CD4-positive, alpha-beta T cell treated with Interferon gamma for 1 hour (primary cell): ENCODE measurements at regions not wholly inside any gene's neighbourhood (a gene's known extent, or its start where the extent isn't known, plus 50 kb on each side); places are given as distances from the start of the nearest gene placed in this dataset.

Experiments
- DNase-seq: peaks from one replicate; pipeline ENCODE4 v3.0.0-alpha.2; 2020

DNA sequence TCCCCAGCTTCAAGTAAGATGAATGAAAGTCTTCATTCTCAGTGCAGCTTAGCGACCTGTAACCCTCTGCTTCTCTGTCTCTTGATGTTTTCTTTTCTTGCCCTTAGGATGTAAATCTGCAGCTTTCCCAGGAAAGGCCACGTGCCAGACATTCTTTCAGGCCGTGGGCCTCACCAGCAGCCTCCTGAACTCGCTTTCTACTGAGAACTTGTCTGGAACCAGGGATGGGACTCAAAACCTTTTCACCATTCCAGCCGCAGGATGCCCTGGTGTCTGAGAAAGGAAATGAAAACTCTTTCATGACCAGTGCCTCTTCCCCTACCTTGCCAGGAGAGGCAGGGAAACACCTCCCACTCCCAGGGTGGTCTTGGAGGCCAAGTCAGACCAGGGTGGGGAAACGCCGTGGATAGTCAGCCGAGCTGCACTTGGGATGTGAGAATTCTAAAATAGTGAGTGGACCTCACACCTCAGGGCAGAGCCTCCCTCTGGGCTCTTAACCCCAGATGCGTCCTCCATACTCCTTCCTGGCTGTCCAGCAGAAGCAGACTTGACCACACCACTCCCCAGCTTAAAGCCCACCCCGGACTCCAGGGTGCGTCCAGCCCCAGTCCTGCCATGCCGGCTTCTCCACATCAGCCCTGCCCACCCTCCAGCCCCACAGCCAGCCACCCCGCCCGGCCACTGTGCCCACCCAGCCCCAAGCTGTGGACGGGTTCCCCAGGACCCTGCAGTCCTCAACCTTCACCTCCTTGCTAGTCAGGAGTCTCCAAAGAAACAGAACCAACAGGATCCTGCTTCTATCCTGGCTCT is 115.5 kb downstream of the TWIST2 start:
- DNase-seq, result no peak

DNA sequence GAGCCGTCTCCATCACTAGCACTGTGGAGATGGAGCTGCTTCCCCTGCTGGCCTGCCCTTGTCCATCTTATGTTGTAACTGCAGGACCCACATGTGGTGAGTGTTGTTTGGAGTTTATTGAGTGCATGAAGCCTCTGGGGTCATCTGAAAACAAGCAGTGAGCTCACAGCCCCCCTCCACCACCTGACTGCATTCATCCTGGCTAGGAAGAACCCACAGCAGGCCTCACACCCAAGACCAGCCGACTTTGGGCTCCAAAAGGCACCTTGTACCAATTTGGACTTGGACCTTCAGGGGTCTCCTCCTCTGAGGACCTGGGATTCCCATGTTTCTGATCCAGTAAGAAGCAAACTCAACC is 116.1 kb downstream of the TWIST2 start:
- no peak for DNase-seq

DNA sequence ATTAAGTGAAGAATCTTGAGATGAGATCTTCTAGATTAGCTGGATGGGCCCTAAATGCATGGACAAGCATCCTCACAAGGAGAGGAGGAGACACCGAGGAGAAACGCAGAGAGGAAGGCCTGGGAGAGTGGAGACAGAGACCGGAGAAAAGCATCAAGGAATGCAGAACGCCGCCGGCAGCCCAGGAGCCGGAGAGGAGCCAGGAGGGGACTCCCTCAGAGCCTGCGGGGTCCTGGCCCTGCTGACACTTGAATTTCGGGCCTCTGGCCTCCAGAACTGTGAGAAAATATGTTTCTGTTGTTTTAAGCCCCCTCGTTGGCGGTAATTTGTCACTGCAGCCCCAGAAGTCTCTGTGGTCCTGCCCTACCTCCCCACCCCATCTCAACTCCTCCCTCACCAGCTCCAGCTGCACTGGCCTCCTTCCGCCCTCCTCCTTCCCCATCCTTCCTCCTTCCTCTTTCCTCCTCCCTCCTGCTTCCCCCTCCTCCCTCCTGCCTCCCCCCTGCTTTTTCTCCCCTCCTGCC is 116.7 kb downstream of the TWIST2 start:
- DNase-seq, result no peak

DNA sequence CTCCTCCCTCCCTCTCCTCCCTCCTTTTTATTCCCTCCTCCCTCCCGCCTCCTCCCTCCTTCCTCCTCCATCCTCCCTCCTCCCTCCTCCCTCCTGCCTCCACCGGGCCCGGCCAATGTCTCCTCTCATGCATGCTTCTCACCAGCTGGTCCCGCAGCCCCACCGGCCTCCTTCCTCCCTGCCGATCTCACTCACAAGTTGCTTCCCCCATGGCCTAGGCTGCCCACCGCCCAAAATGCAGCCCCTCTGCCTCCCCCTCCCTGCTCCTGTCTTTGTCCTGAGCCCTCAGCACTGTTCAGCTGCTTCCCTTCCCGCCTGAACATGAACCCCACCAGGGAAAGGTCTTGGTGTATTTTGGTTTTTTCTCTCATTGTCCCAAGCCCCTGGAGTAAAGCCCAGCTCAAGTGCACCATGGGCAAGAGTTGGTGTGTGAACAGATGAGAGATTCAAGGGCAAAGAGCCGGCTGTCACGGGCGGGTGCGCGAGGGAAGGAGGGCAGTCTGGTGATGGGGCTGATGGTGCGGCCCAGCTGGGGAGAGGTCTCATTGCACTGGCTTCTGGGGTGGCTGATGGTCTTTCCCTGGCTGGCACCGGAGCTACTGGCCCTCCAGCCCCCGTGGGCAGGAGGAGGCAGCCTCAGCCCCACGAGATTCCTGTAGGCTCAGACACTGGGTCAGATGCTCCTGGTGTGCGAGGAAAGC is 117.6 kb downstream of the TWIST2 start:
- no peak for DNase-seq

DNA sequence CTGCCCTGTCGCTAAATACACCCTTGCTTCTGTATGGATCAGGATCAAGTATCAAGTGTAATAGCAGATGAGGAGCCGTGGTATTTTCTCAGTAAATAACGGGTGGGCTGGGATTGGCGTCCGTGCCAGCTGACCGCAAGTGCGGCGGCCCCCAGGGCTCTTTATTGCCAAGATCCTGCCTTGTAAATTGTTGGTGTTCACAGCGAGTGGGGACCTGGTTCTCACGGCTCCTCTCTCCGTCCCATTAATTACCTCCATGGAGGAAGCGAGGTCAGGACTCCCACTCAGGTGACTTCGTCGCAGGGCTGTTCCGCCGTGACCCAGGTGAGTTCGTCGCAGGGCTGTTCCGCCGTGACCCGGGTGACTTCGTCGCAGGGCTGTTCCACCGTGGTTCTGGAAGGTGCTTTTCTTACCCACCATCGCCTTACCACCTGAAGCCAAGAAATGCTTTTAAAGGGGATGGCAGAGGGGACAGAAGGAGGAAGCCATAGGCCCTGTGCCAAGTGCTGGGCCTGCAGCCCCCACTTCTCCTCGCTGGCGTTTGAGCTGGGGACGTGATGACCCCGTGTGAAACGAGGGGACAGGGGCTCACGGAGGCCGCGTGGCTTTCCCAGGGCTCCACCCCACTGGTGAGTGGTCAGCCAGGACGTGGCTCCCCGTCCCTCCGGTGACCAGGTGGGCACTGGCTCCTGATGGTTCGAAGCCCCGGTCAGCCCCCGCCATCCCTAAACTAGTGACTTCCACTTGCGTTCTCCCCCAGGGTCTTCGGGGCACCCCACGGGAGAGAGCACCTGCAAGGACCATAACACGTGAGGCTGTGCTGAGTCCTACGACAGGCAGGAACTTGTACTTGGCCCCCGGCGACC is 118.4 kb downstream of the TWIST2 start:
- no peak for DNase-seq

DNA sequence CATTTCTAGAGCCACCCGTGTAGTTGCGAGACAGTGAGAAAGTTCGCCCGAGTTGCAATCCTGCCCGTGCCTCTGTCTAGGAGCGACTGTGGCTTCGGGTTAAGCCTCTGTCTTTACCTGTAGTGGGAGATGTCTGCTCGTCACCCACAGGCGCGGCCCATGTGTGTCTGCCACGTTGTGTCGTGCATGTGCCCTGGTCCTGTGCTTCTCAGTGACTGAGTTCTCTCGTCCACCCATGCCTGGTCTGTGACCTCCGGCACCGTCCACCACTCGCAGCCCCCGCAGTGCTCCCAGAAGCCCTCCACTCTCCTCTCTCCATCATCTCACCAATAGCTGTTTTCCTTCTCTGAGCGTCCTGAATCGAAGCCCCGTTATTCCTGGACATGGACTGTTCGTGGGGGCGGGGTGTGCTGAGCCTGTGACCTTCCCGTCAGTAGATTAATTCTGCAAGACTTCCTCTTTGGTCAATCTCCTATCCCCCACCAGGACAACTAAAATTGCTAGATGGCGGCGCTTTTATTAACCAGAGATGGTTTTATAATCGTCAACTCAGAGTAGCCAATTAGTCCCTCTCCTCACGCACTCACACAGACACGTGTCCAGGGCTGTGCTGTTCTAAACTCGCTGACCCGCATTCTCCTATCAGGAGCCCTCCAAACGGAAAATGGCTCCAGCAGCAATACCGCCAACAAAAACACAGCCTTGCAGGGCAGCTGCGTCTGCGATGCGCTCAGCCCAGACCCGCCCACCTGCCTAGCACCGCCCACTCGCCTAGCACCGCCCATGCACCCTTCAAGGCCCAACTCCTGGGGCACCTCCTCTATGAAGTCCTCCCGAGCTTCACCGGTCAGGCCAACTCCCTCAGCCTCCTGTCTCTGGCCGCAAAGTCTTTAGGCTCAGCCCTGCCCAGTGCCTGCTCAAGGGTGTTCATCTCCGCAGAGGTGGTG is 119.4 kb downstream of the TWIST2 start:
- DNase-seq, result no peak

DNA sequence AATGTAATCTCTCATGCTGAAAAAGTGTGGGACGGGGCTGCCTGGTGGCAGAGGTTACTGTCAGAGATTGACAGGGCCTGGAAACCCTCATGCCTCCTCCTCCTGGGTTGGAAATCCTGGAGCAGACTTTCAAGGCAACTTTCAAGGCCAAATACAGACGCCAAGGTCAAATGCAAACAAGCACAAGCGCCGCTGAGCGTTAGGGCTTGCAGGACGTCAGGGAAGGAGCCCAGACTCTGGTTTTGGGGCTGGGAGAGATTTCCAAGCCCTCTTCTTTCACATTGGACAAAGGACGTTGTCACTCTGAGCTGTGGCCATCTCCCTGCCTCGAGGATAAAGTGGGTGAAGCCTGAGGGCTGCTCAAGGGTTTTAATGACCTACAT is 120.1 kb downstream of the TWIST2 start:
- DNase-seq, result no peak

DNA sequence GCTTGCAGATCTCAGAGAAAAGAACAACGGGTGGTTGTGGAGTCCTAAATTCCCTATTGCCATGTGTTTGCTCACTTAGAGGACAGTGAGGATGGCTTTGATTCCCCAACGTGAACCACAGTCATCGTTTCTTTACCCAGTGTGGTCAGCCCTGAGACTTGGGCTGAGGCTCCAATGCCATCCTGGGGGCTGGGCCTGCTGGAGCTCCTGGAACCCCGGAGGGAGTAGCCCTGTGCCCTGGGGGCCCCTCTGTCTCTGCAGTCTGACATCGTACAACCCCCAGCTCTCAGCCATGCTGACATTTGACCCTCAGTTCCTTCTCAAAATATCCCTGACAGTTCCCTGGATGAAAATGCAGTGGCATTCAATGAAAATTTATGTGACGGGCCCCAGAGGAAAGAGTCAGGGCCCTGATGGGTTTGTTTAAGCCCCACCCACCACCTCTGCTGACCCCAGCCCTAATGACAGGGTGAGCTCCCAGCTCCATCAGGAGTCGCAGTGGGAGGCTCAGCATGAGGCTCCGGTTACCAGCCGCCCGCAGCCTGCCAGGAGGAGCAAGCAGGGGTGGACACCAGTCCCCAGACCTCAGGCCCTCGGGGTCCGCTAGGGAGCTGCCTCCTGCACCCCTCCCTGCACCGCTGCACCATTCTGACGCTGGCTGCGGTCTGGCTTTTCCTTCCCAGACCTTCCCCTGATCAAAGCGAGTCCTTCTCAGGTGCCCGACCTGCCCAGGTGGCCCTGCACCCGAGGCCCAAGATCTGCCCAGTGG is 120.9 kb downstream of the TWIST2 start:
- DNase-seq, result no peak

DNA sequence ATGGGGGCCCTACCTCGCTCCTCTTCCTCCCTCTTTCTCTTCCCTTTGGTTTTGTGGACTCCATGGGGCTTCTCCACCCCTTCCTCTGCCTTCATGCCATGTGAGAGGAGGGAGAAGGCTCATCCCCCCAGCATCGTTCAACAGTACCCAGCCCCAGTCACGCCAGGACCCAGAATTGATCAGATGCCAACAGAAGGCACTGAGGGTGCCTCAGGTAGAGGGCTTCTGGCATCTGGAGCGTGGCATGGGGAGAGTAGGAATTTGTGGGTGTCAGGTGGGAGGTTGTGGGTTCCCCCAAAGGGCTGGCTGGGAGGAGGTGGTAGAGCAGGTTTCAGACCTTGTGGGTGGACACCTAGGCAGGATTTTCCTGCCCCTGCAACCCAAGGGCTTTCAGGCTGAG is 122.0 kb downstream of the TWIST2 start:
- DNase-seq, result no peak

DNA sequence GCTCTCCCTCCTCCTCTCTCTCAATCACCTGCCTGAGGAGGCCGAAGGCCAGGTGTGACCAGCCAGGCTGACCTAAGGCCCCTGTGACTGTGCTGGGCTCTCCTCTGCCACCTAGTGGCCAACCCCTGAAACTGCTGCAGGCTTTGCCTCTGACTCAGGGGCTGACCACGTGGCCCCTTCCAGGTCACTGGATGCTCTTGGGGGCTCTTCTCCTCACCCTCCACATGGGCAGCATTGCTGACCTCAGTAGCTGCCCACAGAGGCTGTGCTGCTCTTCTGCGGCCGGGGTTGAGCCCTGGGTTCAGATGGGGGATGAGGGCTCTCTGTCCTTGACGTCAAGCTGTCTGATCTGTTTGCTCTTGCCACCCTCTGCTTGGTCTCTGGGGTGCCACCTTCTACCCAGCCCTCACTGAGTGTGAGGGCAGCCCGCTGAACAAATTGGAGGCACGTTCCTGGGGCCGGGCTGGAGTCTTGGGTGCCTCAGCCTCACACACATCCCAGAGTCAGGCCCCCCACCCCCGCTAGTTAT is 122.7 kb downstream of the TWIST2 start:
- peak; percentile 26 for DNase-seq

DNA sequence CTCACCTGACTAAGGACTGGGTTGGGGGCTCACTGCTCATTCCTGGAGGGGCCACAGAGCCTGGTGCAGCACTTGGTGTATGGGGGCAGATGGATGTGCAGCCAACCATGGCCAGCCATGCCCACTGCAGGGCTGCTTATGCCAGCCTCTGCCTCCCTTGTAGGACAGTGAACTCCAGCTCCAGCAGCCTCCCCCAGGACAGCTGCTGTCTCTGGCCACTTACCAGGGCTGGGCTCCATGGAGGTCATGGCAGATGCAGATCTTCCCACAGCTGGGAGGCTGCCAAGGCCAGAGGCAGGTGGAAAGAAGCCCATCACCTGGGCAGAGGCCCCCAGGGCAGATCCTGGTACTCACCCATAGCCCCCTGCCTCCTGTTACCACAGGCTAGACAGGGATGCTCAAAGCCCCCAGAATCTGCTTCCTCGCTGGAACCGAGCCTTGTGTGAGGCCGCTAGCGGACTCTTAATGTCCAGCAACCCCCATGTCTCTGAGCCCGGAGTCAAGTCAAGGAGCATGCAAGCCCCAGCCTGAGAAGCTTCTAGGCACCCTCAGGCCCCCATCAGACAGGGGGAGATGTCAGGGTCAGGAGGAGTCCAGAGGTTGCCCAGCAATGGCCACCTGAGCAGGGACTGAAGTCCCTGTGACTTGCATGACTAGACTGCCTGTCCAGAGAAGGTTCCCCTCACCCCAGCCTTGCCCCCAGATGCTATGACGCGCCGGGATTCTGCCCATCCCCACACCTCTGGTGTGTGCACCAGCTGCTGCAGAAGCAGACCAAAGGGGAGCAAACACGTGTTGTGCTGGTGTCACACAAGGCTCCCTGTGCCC is 123.6 kb downstream of the TWIST2 start:
- no peak for DNase-seq

DNA sequence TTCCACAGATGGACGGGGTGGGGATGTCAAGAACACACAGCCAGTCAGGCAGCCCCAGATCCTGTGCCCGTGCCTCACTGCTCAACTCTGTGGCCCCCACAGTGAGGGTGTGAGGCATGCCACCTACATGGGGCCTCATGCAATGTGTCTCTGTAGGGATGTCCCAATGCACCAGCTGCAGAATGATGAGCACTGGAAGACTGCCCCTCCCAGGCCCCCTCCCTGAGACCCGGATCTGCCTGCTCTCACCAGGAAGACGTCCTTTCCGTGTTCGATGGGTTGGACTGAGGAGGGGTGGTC is 124.2 kb downstream of the TWIST2 start:
- no peak for DNase-seq

DNA sequence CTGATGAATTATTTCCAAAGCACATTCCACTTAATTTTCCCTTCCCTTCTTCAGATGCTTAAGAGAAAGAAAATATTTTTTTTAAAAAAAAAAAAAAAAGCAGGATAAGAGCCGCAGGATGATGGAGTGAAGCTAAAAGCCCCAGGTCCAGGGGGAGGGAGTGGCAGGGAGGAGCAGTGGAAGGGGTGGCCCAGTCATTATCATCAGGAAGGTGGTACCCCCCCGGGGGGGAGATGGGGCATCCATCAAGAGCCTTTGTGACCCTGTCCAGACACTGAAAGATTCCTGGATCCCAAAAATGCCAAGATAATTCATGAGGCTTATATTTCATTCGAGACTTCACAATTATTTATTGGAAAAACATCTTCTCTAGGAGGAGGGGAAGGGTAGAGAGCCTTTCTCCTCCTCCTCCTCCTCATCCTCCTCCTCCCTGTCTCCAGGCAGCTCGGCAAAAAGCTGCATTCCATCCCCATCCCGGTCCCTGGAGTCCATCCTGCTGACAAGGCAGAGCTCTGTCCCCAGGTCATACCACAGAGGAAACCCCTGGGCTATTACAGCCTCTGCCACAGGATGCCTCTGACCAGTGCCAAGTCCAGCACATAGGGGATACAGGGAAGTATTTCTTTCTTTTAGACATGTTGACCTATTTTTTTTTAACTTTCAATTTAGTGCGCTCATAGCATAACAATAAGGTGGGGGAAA is 125.3 kb downstream of the TWIST2 start:
- DNase-seq, result no peak

DNA sequence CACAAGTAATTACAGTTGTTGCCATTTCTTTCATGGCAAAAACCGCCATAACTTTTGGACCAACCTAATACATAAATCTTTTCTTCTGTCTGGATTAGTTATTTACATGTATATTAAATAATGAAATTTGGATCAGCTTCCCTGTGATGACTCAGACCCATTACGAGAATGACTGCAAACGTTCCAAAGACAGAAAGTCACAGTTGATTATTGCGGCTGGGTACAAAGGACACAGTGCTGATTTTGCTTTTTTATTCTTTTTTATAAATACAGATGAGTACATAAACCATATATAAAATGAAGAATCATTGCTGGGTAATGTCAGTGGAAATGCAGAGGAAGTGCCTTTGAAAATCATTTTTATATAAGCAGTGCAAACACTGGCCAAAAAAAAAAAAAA is 126.2 kb downstream of the TWIST2 start:
- no peak for DNase-seq

DNA sequence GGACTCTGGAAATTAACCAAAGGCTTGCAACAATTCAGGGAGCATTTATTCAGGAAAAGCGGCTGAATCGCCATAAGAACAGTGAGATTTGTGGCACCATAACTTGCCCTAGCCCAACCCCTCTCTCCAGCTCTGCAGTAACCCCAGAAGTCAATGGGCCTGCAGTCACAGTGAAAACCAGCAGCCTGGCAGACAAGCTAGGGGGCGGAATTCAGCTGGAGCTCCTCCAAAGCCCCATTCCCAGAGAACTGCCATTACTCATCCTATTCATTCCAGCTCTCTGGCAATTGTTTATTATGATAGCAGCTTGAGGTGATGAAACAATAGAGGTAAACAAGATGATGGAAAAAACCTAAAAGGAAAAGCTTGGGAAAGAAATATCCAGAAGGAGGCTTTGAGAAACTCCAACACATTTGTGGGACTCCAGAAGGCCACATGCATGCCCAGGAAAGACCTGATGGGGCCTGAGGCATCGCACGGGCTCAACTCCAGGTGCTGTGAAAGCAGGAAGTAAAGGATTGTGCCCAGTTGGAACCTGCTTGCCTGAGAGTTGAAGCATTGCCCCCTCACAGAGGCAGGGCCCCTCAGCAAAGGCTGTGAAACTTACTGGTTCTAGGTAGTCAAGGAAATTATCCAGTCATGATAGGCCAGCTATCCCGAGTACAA is 126.7 kb downstream of the TWIST2 start:
- no peak for DNase-seq

DNA sequence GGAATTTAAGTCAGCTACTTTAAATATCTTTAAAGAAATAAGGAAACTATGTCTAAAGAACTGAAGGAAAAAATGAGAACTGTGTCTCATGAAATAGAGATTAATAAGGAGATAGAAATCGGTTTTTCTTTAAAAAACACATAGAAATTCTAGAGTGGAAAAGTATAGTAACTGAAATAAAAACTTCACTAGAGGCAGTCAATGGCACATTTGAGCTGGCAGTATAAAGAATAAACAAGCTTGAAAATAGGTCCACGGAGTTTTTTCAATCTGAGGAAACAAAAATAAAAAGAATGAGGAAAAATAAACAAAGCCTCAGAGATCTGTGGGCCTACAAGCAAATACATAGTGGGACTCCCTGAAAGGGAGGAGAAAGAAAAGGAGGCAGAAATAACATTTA is 127.5 kb downstream of the TWIST2 start:
- no peak for DNase-seq

DNA sequence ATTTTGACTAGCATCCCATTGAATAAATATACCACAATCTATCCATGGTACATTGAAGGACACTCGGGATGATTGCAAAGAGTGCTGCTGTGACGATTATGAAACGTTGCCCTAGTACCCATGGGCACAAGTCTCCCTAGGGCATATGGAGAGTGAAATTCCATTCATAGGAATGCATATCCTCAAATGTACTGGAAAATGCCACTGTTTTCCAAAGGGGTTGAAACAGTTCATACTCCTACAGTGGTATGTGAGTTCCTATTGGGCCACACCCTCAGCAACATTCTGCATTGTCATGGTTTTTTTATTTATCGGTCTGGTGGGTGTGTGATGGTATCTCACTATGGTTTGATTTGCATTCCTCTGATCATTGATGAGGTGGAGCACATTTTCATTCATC is 130.6 kb downstream of the TWIST2 start:
- DNase-seq, result no peak

DNA sequence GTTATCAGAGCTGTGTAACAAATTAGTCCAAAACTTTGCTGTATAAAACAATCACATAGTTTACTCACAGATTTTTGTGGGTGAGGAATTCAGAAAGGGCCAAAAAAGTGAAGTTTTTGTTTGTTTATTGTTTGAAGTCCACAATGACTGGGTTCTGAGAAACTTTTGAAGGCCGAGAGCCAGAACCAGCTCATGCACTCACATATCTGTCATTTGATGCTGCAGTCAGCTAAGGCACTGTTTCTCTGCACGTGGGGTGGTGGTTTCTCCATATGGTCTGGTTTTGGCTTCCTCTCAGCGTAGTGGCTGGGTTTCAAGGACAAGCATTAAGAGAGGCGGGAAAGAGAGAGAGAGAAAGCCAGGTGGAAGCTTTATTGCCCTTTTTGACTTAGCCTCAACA is 131.8 kb downstream of the TWIST2 start:
- no peak for DNase-seq

DNA sequence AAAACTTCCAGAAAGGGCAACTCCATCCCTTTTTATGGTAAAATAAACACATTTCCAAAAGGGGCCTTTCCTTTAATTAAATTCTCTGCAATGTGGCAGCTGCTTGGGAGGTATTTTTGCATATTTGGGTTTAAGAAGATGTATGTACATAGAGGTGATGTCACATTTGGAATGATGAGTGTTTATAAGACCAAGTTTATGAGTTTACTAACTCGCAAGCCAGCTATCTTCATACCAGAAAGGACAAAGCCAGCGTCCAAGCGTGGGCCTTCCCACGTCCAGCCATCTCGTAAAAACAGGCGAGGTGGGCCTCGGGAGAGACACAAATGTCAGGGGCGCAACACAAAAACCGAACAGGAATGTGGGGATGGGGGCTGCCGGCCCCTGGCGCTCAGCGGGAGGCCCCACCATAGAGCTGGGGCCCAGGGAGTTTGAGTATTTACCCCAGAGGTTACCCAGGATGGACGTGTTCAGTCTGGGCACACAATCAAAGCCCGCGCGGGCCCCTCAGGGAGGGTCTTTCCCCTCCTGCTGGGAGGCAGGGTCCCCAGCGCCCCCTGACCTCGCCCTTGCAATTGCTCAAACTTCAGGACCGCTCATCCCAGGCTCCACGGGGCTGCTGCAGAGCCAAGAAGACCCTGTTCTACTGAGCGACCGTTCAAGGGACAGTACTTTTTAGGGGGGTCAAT is 137.3 kb downstream of the TWIST2 start:
- no peak for DNase-seq
